Pancreas (tissue), 10 donors: ENCODE measurements at regions not wholly inside any gene's neighbourhood (a gene's known extent, or its start where the extent isn't known, plus 50 kb on each side); places are given as distances from the start of the nearest gene placed in this dataset.
A peak's percentile ranks its signal among the peaks of the same experiment; 100 is the strongest.
"Not testable (repeated sequence)": the region's sequence is repeated elsewhere in the genome, so short reads cannot be mapped to it uniquely, and the experiment has no call there.

Experiments used
- ATAC-seq, 4 donors: fragments of 200-7000 bp; cut with Tn5 transposase; one replicate each; pipeline versions ENCODE4 v1.8.0 to v1.9.1; 2020; ENCODE audit warnings: mild to moderate bottlenecking in 4 of 4, moderate library complexity in 4 of 4
- DNase-seq, 6 donors: peaks; one replicate each; pipeline ENCODE4 v3.0.0-alpha.2; 2020
- FAIRE-seq: peaks from 2 replicates; lab custom pipeline; 2012; peaks lifted over from hg19 to GRCh38; lab: Jason Lieb, UNC
- H3K27ac ChIP-seq, 4 donors: fragments of 200-600 bp; sonication (generic); 1 replicate in 3 of 4; 2 replicates in 1 of 4; pipeline versions ENCODE4 v1.5.0 to v1.8.0; 2020
- H3K27me3 ChIP-seq, 4 donors: fragments of 200-600 bp; one replicate each; pipeline ENCODE4 v1.8.0; 2021
- H3K36me3 ChIP-seq, 3 donors: fragments of 200-600 bp; sonication (generic) in 1 of 3; one replicate each; pipeline versions ENCODE4 v1.5.0 to v1.8.0; 2020 to 2021
- H3K4me1 ChIP-seq, 3 donors: fragments of 200-600 bp; one replicate each; pipeline ENCODE4 v1.8.0; 2021
- H3K4me3 ChIP-seq, 4 donors: fragments of 200-600 bp; sonication (generic) in 2 of 4; one replicate each; pipeline versions ENCODE4 v1.5.0 to v1.8.0; 2020 to 2021
- H3K9me3 ChIP-seq, 4 donors: fragments of 200-600 bp; one replicate each; pipeline ENCODE4 v1.8.0; 2021
- WGBS, 2 donors: extraction: QIAGEN DNeasy Blood & Tissue Kit; methylation state at CpG; one replicate each; pipeline ENCODE4 v1.1.7; 2013; 5-methylcytosine and 5-hydroxymethylcytosine counted together
- intact Hi-C, 3 donors: fragments of 100-400 bp; cut with DNase I; formaldehyde crosslinking; loops; one replicate each; pipeline versions ENCODE4 v1.11.1 to v1.14.2; 2022
- TF ChIP-seq, protein P1 (sequence below), 4 donors: fragments of 200-600 bp; sonication (generic) in 3 of 4; IDR thresholded peaks; one replicate each; pipeline versions ENCODE4 v1.5.0 to v1.8.0; 2021; ENCODE audit warnings: antibody characterized with exemption in 4 of 4
- donor health status: healthy with polysubstance abuse.
- donor health status: DM: no; HTN: no; CAD: no; lungs with moderate emphysema.
- donor health status: DM: no; HTN: no; CAD: no.
- donor health status: control.
- donor health status: control.
- donor health status: Bipolar disorder and iron deficiency.
- donor health status: DM: yes; HTN: yes; CAD: no.
- donor health status: DM: no; HTN: no; CAD: no.
- donor health status: DM: no; HTN: no; CAD: no.
- donor health status: DM: yes; HTN: yes; CAD: no.

DNA sequence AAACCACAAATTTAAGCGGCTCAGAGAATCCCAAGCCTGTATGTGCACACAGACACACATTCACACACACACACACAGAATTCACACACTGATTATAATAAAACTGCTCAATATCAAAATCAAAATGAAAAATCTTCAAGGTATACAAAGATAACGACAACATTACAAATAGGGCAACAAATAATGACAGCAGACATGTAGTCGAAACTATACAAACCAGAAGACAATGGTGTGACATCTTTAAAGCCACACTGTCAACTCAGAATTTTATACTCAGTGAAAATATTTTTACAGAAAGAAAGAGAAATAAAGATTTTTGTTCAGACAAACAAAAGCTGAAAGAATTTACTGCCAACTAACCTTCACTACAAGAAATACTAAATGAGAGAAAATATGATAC is 333.4 kb downstream of the INSIG2 start:
- Histone ChIP-seq H3K4me3 (no peak overlapping the region), H3K4me1 (no peaks in the 10 kb centered on the region), H3K27me3 (no peaks in the 10 kb centered on the region), H3K36me3 (no peaks in the 10 kb centered on the region), H3K27ac (no peak overlapping the region), H3K9me3 (no peaks in the 10 kb centered on the region)
- FAIRE-seq (no peak), DNase-seq (no peak), ATAC-seq (no peak)
- intact Hi-C loops = no loop called here
- WGBS, 2 donors = 88 to 89% methylated on average over 3 of the region's 3 CpGs
- TF ChIP-seq, protein P1, sequence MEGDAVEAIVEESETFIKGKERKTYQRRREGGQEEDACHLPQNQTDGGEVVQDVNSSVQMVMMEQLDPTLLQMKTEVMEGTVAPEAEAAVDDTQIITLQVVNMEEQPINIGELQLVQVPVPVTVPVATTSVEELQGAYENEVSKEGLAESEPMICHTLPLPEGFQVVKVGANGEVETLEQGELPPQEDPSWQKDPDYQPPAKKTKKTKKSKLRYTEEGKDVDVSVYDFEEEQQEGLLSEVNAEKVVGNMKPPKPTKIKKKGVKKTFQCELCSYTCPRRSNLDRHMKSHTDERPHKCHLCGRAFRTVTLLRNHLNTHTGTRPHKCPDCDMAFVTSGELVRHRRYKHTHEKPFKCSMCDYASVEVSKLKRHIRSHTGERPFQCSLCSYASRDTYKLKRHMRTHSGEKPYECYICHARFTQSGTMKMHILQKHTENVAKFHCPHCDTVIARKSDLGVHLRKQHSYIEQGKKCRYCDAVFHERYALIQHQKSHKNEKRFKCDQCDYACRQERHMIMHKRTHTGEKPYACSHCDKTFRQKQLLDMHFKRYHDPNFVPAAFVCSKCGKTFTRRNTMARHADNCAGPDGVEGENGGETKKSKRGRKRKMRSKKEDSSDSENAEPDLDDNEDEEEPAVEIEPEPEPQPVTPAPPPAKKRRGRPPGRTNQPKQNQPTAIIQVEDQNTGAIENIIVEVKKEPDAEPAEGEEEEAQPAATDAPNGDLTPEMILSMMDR (IDR thresholded peaks at IDR 0.05) = no peak

DNA sequence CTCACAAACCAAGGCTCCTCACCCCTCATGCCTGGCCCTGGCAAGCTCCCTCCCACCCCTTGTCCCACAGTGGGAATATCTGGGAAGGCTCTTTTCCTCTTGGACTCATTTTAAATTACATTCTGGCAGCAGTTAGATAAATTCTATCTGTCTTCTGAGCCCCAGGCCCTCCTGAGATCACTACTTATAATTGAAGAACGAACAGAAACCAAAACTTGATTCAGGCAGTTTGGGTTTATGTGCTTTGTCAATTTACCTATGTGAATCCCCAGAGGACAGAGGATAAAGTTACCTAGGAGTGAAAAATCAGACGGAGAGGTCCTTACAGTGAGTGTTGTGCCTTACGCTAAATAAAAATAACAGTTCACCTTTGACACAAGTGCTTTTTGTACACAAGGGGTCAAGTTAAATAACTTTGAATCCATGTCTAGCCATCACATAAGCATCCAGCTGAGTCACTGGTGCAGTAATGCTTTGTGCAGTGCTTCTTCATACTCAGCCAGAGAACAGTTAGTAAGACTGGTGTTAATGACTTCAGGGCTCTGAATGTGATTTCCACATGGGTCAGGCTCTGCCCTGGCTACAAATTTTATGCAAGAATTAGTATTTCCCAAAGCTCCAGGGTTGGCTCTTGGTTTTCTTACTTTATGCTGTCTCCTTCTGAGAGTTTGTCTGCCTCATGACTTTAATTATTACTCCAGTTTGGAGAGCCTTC is 329.3 kb downstream of the INSIG2 start:
- H3K4me3 ChIP-seq = no peak overlapping the region
- H3K36me3 ChIP-seq = no peaks in the 10 kb centered on the region
- no peaks in the 10 kb centered on the region for H3K4me1 ChIP-seq
- DNase-seq (no peak), FAIRE-seq (no peak), ATAC-seq (no peak)
- intact Hi-C loops = no loop called here
- no peak overlapping the region for H3K27ac ChIP-seq
- H3K9me3 ChIP-seq = no peaks in the 10 kb centered on the region
- no peaks in the 10 kb centered on the region for H3K27me3 ChIP-seq
- TF ChIP-seq, protein P1 (IDR thresholded peaks at IDR 0.05) = no peak
- 74 to 90% methylated on average over 3 of the region's 3 CpGs for WGBS, 2 donors

DNA sequence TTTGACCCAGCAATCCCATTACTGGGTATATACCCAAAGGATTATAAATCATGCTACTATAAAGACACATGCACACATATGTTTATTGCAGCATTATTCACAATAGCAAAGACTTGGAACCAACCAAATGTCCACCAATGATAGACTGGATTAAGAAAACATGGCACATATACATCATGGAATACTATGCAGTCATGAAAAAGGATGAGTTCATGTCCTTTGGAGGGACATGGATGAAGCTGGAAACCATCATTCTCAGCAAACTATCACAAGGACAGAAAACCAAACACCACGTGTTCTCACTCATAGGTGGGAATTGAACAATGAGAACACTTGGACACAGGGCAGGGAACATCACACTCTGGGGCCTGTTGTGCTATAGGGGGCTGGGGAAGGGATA is 326.9 kb downstream of the INSIG2 start:
- ATAC-seq, FAIRE-seq, intact Hi-C loops, H3K27ac ChIP-seq, H3K27me3 ChIP-seq, DNase-seq, H3K36me3 ChIP-seq, H3K4me1 ChIP-seq, H3K4me3 ChIP-seq, H3K9me3 ChIP-seq: not testable (repeated sequence)
- 81 to 100% methylated on average over 1 of the region's 1 CpG for WGBS, 2 donors

DNA sequence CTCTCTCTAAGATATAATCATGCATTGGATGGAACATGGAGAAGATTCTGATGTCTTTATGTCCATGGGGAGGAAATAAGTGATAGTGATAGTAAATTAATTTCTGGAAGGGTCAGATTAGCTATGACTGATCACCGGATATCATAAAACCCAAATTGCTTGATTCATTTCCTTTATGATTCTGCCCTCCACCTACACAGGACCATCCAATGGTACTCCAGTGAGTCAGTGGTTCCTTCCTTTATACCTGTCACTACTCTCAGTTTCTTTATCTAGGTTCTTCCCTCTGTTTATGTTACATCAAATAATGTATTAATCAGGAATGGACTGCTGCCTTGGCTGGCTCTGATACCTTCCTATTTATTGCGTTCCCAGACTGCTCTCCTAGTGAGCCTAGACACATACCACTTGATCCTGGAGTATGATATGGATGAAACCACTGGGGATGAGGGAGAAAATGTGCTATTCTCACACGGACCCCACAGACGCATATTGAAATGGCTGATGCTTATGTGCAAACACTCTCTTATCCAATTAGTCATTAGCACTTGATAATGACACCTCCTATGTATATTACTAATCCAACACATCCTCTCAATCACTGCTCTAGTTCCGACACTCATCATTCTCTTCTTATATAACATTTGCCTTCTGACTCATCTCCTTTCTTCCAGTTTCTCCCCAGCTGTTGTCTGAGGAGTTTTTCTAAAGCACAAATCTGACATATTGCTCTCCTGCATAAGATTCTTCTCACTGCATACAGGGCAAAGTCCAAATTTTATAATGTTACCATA is 315.6 kb downstream of the INSIG2 start:
- H3K27ac ChIP-seq = no peak overlapping the region
- H3K36me3 ChIP-seq = no peaks in the 10 kb centered on the region
- TF ChIP-seq, protein P1 (IDR thresholded peaks at IDR 0.05) = no peak
- no peak for FAIRE-seq
- intact Hi-C loops = no loop called here
- H3K9me3 ChIP-seq = no peaks in the 10 kb centered on the region
- H3K4me3 ChIP-seq = no peak overlapping the region
- no peak for ATAC-seq
- H3K27me3 ChIP-seq = no peaks in the 10 kb centered on the region
- no peak for DNase-seq
- WGBS, 2 donors = 68 to 74% methylated on average over 5 of the region's 5 CpGs
- H3K4me1 ChIP-seq = no peaks in the 10 kb centered on the region

DNA sequence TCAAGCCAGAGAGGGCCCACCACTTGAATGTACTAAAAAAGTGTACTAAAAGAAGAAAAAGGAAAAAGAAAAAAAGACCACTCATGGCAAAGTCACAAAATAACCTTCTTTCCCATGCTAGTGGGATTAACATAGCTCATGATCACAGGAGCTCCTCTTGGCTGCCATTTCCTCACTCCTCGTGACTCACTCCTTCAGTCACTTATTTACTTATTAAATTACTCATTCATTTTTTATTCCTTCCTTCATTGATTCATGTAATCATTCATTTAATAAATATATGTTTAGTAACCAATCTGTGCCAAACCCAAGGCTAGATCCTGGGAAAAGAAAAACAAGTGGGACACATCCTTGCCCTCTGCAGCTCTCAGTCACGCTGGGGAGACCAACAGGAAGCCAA is 300.5 kb downstream of the INSIG2 start:
- Histone ChIP-seq H3K27ac (no peak overlapping the region), H3K27me3 (no peaks in the 10 kb centered on the region), H3K4me3 (no peak overlapping the region), H3K9me3 (no peaks in the 10 kb centered on the region), H3K36me3 (no peaks in the 10 kb centered on the region), H3K4me1 (no peaks in the 10 kb centered on the region)
- TF ChIP-seq, protein P1 (IDR thresholded peaks at IDR 0.05) = no peak
- 52 to 65% methylated on average over 2 of the region's 2 CpGs for WGBS, 2 donors
- DNase-seq = no peak
- intact Hi-C loops = no loop called here
- no peak for FAIRE-seq
- peak in 1 of 4 donors; percentile 41 for ATAC-seq
